Fibroblast of skin of left quadriceps (primary cell): ENCODE measurements at regions not wholly inside any gene's neighbourhood (a gene's known extent, or its start where the extent isn't known, plus 50 kb on each side); places are given as distances from the start of the nearest gene placed in this dataset.

Source experiments
- DNase-seq, 2 experiments: peaks; one replicate each; pipeline ENCODE4 v3.0.0-alpha.2; 2013; ENCODE audit warnings: low read depth in 2 of 2

DNA sequence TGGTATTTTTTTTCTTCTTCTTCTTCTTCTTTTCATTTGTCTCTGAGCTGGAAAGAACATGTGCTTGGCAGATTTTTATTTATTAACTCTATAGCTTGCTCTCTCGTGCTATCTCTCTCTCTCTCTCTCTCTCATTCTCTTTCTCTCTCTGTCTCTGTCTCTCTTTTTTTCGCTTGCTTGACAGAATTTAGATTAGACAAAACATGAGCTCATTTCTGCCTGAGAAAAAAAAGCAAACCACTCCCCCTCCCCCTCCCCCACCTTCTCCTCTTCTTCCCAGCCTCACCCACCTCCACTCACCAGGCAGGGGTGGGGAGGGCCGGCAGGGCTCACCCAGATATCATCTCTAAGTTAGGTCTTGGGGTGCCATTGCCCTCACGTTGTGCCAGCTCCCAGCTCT lies 81.5 kb downstream of the PJA1 start:
- DNase-seq: no peak

DNA sequence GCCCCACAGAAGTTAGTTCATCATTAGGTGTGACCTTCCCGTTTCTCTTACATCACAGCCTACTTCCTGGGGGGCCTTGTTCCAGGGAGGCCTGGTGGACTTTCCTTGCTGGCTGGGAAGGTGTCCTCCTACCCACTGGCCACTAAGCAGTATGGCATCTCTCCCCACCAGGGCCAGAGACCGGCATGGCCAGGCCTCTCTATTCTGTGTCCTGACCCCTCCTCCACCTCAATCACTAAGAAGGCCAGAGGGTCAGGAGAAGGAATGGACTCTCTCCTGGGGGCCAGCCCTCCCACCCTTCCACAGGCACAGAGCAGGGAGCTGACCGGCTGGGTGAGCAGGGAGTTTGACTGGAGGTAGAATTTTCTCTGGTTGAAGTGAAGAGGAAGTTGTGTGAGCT lies 81.9 kb downstream of the PJA1 start:
- DNase-seq: no peak

DNA sequence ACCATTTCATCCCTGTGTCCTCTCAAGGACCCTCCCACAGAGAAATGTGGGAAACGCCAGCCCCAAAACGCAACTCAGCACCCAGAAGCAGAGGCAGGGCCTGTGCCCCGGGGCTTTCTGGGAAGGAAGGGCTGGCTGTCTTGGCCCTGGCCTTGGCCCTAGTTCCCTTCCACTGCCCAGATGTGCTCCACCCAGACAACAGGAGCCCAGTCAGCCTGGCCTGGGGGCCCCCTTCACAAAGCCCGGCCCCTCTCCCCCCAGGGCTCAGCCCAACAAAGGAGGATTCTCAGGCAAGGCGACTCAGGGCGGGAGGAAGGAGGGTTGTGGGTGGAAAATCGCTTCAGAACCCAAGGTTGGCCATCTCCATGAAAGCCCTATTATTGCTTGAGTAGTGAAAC lies 82.5 kb downstream of the PJA1 start:
- DNase-seq: no peak

DNA sequence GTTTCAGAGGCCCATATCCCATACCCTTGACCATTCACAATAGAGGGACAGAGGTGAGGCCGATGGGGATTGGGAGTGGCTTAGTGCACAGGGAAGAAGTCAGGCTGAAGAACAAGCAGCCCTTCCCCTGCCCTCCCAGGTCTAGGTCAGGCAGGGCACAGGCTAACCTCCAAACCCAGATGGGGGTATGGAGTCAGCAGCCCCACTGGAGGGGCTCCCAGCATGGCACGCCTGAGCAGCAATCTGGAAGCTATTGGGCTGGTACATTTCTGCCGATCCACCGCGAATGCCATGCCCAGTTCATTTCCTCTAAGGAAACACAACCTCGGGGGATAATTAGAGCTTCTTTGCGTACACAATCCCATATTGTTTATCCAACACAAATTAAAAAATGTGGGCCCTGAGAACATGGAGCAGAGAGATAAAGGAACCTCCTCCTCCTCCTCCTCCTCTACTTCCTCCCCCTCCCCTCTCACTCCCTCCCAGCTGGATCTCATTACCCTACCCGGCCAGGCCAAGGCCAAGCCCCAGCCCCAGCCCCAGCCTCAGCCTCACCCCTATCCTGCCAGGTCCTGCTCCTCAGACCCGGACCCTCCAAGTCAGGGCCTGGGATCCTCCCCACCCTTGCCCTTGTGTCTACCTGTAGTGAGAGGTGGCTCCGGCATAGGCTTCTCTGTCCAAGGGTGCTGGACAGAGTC lies 83.0 kb downstream of the PJA1 start:
- no peak for DNase-seq

DNA sequence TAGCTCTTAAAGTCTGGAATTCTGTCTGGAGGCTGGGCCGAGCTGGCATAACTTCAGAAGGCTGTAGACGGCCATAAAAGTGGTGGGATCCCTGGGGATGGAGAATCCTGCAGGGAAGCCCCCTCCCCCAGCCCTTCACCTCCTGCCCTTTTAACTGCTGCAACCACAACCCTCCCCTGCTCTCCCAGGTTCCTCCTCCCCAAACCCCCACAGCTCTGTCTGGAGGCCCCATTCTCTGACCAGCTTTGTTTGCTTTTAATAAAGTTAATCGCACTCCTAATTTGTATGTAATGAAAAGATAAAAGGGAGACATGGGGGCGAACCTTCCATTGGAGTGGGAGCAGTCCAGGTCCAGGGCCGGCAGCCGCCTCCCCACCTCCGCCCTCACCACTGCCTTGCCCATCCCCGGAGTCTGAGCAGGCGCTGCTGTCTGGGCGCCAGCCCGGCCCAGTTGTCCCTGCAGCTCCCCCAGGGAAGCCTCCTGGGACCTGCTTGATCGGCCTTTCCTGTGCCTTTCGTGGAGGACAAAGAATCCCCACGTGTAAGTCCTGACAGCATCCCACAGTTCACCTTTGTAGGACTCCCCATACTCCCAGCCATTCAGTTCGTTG lies 84.3 kb downstream of the PJA1 start:
- no peak for DNase-seq

DNA sequence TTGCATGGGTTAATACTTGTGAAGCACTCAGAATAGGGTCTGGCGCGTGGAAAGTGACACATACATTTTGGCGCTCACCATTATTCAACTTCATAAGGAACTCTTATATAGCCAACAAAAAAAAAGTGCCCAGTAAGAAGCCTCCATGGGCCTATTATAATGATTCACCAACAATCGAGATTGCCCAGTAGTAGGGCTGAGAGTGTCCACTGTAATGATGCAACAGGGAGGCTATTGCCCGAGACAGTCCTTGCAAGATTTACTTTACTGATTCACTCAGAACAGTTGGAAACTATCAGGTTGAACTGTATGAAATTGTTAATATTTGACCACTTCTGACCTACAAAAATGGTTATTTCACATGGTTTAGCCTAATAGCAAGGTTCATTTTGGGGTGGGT lies 86.0 kb downstream of the PJA1 start:
- no peak for DNase-seq

DNA sequence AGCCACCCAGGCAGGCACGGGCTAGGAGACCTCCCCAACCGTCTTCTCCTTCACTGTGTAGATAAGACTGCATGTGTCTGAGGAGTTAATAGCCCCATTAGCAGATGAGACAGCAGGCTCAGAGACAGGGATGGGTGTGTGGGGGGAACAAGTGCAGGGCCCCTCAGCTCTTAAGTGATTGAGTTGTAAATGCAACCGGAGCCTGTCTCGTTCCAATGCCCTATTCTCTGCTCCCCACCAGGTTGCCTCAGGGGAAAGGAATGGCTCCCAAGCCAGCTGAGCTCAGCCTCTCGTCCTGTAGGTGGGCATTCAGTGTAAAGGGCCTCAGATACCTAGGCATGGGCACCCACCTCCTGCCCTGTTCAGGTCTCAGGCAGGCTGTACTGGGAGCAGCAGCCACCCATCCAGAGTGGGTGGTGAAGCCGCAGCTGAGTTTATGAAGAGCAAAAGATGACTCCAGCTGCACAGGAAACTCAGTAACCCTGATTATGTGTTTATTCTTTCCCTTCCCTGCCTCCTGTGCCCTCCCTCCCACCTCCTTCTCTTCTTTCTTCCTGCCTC lies 87.3 kb downstream of the PJA1 start:
- DNase-seq: no peak

DNA sequence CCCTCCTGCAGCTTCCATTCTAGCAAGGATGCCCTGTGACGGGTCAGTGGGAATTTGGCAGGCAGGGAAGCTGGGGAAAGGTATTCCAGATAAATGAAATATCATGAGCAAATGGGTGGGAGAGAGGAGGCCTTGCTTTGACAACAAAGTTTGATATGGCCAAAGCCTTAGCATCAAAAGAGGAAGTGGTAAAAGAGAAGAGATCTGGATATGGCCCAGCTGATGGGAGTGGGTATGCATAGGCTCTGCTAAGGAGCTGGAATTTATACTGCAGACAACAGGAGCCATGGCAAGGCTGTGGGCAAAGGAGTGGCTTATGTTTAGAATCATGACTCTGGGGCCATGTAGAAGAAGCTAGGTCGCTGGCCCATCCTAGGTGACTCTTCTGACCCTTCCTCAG lies 89.2 kb downstream of the PJA1 start:
- DNase-seq: no peak

DNA sequence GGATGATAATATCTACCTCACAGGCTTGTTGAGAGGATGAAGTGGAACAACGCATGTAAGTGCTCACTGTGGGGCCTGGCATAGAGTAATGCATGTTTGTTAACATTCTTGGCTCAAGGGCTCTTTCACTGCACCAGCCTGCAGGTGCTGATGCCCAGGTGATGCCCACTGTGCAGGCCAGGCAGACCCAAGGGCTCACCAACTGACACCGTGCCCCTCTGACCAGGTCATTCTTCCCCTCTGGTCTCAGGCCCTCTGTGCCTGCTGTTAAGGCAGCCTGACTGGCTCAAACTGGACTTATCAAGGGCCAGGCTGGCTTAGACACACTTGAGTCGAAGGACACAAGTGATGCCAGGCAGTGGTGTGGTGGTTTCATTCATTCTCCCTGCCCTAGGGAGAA lies 90.5 kb downstream of the PJA1 start:
- no peak for DNase-seq

DNA sequence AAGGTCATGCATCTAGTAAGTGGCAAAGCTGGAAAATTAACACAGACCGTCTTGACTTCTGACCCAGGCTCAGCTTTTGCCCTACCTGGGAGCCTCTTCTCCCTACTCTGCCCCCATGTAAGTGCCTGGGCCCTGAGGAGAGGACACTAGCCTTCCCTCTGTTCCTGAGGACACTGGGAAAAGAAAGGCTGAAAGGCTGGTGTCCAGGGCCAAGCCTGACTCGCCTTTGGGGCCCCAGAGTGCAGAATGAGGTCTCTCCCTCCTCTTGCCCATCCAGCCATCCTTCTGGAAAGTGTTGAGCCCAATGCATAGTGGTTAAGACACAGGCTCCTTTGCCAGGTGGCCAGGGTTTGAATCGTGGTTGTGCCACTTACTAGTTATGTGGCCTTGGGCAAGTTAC lies 91.5 kb downstream of the PJA1 start:
- no peak for DNase-seq

DNA sequence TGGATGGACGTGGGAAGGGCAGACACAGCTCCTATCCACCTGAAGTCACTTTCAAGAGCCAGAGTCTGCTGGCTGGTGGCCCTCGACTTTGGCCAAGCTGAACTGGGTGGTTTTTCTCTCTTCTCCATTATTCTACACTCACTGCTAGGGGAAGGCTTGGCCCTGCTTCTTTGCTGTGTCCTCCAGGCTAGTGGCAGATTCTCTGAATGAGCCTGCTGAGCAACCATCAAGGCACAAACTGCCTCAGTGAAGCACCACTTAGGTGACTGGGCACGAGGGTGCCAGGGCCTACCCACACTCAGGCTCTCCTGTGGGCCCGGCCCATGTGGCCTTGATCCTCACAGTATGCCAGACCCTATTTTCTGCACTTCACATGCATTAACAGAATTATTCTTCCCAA lies 92.0 kb downstream of the PJA1 start:
- DNase-seq: no peak

DNA sequence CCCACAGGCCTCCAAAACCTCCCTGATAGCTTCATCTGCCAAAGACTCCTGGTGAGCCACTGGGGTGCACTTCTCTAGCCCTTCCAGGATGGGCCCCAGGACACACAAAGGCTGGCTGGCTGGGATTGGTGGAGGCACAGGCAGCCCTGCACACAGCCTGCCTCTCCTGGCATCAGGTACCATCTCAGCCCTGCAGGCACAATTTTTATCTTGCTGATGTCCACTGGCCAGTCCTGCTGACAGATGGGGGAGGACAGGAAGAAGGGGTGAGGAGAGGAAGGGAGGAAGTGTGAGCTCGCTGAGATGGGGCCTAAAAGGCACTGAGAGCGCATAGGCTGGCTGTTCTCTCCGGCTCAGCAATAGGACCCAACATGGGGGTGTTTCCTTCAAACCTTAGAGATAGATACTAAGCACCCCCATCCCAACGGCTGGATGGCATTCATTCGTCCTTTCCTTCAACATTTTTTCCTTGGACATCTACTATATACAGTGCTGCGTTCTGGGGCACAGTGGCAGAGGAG lies 92.7 kb downstream of the PJA1 start:
- DNase-seq: no peak

DNA sequence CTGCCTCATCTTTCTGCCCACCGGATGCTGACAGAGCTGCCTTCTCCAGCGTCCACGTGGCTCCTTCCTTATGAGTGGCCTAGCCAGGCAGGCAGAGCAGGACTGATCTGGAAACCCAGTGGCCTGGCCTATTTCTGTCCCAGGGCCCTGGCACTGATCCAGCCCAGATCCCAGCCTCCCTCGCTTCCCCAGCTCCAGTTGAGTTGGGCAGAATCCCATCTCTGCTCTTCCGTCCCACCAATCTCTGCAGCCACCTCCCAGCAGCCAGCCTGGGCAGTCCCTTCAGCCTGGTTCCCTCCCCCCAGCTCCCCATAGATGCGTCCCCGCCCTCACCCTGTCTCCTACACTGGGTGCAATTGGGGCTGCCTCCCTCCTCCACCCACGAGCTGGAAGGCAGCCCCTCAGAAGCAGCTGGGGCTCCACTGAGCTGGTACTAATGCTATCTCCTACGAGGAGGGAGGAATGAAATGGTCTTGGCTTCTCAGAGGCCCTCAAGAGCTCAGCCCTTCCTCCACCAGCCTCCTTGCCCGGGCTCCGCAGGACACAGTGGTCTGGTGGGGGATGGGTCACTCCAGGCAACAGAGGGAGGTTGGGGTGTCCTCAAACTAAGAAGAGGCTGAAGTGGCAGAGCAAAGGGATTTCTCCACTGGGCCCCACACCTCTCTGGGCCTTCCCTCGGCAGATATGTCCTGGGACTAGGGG lies 94.2 kb downstream of the PJA1 start:
- DNase-seq: no peak

DNA sequence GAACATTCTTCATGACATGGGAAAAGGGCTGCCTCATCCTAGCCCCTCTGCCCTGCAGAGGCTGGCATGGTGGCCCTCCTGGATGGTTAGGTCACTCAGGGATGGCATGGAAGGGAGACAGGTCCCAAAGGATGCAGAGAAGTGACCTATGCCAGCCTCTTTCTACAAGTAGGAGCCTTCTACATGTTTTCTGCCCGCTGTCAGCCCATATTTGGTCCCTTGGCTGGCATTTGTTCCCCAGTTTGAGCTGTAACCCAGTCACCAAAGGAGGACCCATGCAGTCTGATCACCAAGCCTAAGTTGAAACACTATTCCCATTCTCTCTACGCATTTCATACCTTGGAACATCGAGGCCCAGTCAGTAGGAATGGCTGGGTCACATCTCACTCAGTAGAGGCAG lies 95.4 kb downstream of the PJA1 start:
- DNase-seq: no peak

DNA sequence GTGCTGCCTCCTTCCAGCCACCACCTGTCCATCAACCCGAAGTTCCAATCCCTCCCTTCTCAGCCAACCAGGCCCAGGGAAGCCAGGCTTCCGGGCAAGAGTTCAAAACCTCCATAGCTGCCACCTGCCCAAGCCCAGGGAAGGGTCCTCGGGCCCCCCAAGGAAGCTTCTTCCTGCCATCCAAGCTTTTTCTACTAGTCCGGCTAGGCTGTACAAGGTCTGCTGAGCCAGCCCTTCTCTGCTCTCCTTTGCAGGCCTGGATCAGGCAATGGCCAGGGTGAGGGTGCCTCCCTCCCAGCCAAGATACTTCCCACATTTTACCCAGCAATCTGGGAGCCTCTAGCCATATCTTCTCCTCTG lies 96.2 kb downstream of the PJA1 start:
- DNase-seq: no peak

DNA sequence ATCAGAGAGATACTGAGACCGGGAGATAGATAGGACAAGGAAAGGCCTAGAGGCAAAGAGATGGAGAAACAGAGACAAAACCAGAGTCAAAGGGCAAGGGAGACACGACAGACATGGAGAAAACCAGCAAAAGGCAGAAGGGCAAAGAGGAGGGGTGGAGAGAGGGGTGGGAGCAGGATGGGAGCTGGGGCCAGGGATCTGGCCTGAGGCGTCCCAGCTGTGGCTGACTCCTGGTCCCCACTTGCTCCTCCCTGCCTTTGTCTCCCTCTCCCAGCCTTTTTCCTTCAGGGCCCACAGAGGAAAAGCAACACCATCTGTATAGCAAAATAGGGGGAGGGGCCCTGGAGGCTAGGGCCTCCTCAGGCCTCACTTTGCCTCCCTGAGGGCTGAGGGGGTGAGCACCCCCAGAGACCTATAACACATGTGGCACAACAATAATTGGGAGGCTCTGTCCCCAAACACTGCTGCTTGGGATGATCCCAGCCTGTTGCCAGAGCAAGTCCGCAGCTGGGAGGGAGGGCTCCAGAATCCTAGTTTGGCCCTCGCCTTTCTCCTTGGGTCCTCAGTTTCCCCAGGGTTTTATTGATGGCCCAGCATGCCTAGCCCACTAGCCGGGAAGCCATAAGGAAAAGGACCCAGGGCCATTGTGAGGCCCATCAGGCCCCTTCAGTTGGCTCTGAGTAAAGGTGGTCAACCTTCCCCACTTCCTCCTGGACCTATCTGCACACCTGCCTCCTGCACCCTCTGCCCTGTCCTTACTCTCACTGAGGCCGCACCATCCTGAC lies 96.8 kb downstream of the PJA1 start:
- no peak for DNase-seq

DNA sequence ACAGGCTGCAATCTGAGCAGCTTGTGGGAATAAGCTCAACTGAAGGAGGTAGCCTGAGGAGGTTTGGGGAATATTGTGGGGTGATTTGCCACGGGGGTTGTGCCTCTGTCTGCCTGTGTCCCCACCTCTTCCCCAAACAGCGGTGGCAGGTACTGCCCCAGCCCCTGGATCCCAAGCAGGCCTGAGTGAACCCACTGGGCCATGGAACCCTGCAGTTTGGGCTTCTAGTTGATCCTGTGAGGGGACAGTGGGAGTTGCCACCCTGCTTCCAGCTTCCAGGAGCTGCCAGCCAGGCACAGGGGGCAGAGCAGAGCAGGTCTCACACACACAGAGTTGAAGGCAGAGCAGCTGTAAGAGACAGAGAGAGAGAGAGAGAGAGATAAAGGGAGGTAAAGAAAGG lies 97.4 kb downstream of the PJA1 start:
- DNase-seq: no peak

DNA sequence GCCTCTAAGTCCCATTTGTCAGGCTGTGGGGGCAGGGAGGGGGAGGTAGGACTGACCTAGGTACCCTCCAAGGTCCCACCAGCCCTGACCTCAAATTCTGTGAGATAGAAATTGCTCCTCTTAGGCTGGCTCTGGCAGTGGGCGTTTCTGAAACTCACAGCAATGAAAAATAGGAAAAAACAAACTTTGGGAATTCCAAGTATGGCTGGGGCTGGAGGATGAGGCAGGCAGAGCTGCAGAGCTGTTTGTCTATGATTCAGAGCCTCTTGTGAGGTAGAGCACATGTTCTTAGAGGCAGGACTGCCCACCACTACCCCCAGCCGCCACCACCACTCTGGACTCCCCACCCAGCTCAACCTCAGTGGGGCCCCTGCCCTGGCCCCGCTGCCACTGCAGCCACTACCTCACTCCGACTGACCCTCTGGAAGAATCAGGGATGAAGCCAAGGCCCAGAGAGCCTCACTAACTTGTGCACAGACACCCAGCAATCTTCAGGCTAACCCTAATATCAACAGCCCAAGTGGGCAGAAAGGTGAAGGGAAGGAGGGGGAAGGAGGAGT lies 98.2 kb downstream of the PJA1 start:
- DNase-seq: no peak

DNA sequence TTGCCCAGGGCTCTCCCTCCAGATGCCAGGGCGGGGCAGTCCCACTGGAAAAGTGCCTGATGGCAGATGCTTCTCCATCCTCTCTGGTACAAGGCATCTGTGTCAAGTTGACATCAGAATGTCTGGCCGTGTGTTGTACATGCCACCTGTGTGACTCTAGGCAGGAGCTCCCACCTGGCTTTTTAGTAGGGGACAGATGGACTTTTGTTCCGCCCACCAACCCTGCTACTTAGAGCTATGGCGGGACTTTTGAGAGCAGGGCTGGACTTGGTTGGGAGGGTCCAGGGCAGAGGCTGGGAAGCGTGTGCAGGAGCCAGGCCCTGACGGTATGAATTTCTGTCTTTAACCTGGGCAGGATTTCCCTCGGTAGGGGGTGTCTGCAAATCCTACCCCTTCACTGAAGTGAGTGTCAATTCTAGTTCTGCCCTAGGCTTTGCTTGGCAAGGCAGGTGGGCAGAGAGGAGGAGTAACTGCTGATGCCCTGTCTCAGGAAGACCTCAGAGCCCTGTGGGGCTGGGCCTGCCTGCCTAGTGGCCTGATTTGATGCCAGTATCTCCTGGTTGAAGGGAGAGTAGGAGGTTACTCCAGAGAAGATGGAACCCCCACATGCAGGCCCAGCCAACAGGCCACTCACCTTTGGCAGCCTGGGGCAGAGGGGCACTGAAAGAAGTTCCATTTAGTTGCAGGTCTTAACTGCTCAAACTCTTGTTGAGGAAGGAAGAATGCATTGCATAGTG lies 99.1 kb downstream of the PJA1 start:
- no peak for DNase-seq

DNA sequence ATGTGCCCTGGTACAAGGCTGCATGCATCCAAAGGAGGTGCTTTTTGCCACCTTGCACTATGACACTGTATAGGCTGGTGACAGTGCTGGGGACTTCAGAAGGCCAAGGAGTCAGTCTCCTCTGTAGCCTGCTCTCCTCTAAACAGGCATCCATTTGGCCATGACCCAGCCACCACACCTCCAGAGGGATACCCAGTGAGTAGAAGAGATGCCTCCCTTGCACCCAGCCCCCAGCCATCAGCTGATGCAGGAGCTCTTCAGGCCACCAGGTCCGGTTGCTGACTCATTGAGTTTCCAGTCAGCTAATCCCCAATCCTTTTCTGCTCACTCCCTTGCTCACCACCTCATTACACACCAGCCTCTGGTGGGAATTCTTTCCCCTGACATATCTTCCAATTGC lies 99.8 kb downstream of the PJA1 start:
- DNase-seq: no peak

DNA sequence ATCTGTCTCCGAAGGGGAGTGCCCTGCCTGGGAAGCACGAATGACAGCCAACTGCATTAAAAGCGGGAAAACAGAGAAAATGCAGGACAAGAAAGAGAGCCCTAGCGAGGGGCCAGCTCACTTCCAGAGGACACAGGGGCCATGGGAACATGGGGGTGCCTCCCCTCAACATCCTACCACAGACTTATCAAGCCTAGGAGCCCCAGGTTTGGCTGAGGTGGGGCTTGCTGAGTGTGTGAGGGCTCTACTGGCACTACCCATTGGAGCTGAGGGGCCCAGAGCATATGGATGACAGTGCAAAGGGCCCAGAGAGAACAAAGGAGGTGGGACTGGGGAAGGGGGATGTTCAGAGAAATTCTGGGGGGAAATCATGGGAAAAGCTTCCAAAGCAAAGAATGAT lies 101.8 kb downstream of the PJA1 start:
- DNase-seq: no peak
